Activated naive CD8-positive, alpha-beta T cell (primary cell): ENCODE measurements at regions not wholly inside any gene's neighbourhood (a gene's known extent, or its start where the extent isn't known, plus 50 kb on each side); places are given as distances from the start of the nearest gene placed in this dataset.

Experiments used
- H3K27ac Mint-ChIP-seq: one replicate; pipeline ENCODE4 v1.8.0; 2021; ENCODE audit warnings: mixed read lengths
- H3K27me3 Mint-ChIP-seq: one replicate; pipeline ENCODE4 v1.8.0; 2021; ENCODE audit warnings: mixed read lengths
- H3K36me3 Mint-ChIP-seq: one replicate; pipeline ENCODE4 v1.8.0; 2021; ENCODE audit warnings: mixed read lengths
- H3K4me1 Mint-ChIP-seq: one replicate; pipeline ENCODE4 v1.8.0; 2021; ENCODE audit warnings: low read depth, mixed read lengths
- H3K4me3 Mint-ChIP-seq: one replicate; pipeline ENCODE4 v1.8.0; 2021; ENCODE audit warnings: mild to moderate bottlenecking, mixed read lengths
- H3K9me3 Mint-ChIP-seq: one replicate; pipeline ENCODE4 v1.8.0; 2021; ENCODE audit warnings: low read depth, mixed read lengths

- Mint-ChIP-seq H3K4me1 (no peaks in the 10 kb centered on the region), H3K27ac (no peak overlapping the region), H3K36me3 (no peaks in the 10 kb centered on the region), H3K9me3 (no peaks in the 10 kb centered on the region), H3K27me3 (peaks cover 6% of the 10 kb centered on the region), H3K4me3 (no peak overlapping the region)
Measured at GRCh38 chr22:47995718-47996117, 1233.3 kb downstream of the TBC1D22A start.

- H3K36me3 Mint-ChIP-seq, result no peaks in the 10 kb centered on the region
- H3K4me1 Mint-ChIP-seq, result no peaks in the 10 kb centered on the region
- H3K27ac Mint-ChIP-seq, result no peak overlapping the region
- H3K4me3 Mint-ChIP-seq, result no peak overlapping the region
- peaks cover 6% of the 10 kb centered on the region for H3K27me3 Mint-ChIP-seq
- H3K9me3 Mint-ChIP-seq, result no peaks in the 10 kb centered on the region
Measured at GRCh38 chr22:47995264-47995627, 1232.8 kb downstream of the TBC1D22A start.

- Mint-ChIP-seq H3K9me3 (no peaks in the 10 kb centered on the region), H3K27ac (no peak overlapping the region), H3K4me3 (no peak overlapping the region), H3K36me3 (no peaks in the 10 kb centered on the region), H3K4me1 (no peaks in the 10 kb centered on the region), H3K27me3 (peaks cover 6% of the 10 kb centered on the region)
Measured at GRCh38 chr22:47994601-47995263, 1232.3 kb downstream of the TBC1D22A start.

- no peaks in the 10 kb centered on the region for H3K9me3 Mint-ChIP-seq
- peaks cover 6% of the 10 kb centered on the region for H3K27me3 Mint-ChIP-seq
- H3K27ac Mint-ChIP-seq, result no peak overlapping the region
- no peak overlapping the region for H3K4me3 Mint-ChIP-seq
- no peaks in the 10 kb centered on the region for H3K36me3 Mint-ChIP-seq
- no peaks in the 10 kb centered on the region for H3K4me1 Mint-ChIP-seq
Measured at GRCh38 chr22:47994045-47994444, 1231.6 kb downstream of the TBC1D22A start.

GRCh38 chr22:47990481-47990880 lies 1228.0 kb downstream of the TBC1D22A start:
- H3K27me3 Mint-ChIP-seq, result peaks cover 10% of the 10 kb centered on the region
- H3K9me3 Mint-ChIP-seq, result peaks cover 23% of the 10 kb centered on the region
- H3K27ac Mint-ChIP-seq, result no peak overlapping the region
- H3K36me3 Mint-ChIP-seq, result peaks cover 4% of the 10 kb centered on the region
- H3K4me3 Mint-ChIP-seq, result no peak overlapping the region
- no peaks in the 10 kb centered on the region for H3K4me1 Mint-ChIP-seq

- Mint-ChIP-seq H3K27ac (no peak overlapping the region), H3K4me3 (no peak overlapping the region), H3K4me1 (no peaks in the 10 kb centered on the region), H3K36me3 (peaks cover 4% of the 10 kb centered on the region), H3K9me3 (peaks cover 23% of the 10 kb centered on the region), H3K27me3 (peaks cover 10% of the 10 kb centered on the region)
Measured at GRCh38 chr22:47987885-47988515, 1225.5 kb downstream of the TBC1D22A start.

GRCh38 chr22:47976219-47976618 lies 1213.8 kb downstream of the TBC1D22A start:
- no peak overlapping the region for H3K27ac Mint-ChIP-seq

GRCh38 chr22:47967831-47968230 lies 1205.4 kb downstream of the TBC1D22A start:
- Mint-ChIP-seq H3K27ac (no peak overlapping the region), H3K4me1 (no peaks in the 10 kb centered on the region), H3K4me3 (no peak overlapping the region), H3K9me3 (no peaks in the 10 kb centered on the region), H3K27me3 (peaks cover 3% of the 10 kb centered on the region), H3K36me3 (no peaks in the 10 kb centered on the region)

More at GRCh38 chr22:47976219-47976618, 1213.8 kb downstream of the TBC1D22A start:
- peaks cover 13% of the 10 kb centered on the region for H3K9me3 Mint-ChIP-seq
- no peaks in the 10 kb centered on the region for H3K36me3 Mint-ChIP-seq
- H3K4me1 Mint-ChIP-seq, result no peaks in the 10 kb centered on the region
- no peak overlapping the region for H3K4me3 Mint-ChIP-seq
- no peaks in the 10 kb centered on the region for H3K27me3 Mint-ChIP-seq

- no peak overlapping the region for H3K27ac Mint-ChIP-seq
- no peak overlapping the region for H3K4me3 Mint-ChIP-seq
- H3K9me3 Mint-ChIP-seq, result no peaks in the 10 kb centered on the region
- H3K4me1 Mint-ChIP-seq, result no peaks in the 10 kb centered on the region
- peaks cover 3% of the 10 kb centered on the region for H3K27me3 Mint-ChIP-seq
- no peaks in the 10 kb centered on the region for H3K36me3 Mint-ChIP-seq
Measured at GRCh38 chr22:47966316-47966715, 1203.9 kb downstream of the TBC1D22A start.

GRCh38 chr22:47965896-47966295 lies 1203.4 kb downstream of the TBC1D22A start:
- Mint-ChIP-seq H3K27me3 (peaks cover 3% of the 10 kb centered on the region), H3K9me3 (no peaks in the 10 kb centered on the region), H3K36me3 (no peaks in the 10 kb centered on the region), H3K4me1 (no peaks in the 10 kb centered on the region), H3K27ac (no peak overlapping the region), H3K4me3 (no peak overlapping the region)

- Mint-ChIP-seq H3K9me3 (no peaks in the 10 kb centered on the region), H3K27me3 (peaks cover 3% of the 10 kb centered on the region), H3K27ac (no peak overlapping the region), H3K36me3 (no peaks in the 10 kb centered on the region), H3K4me3 (no peak overlapping the region), H3K4me1 (no peaks in the 10 kb centered on the region)
Measured at GRCh38 chr22:47965066-47965465, 1202.6 kb downstream of the TBC1D22A start.

- no peaks in the 10 kb centered on the region for H3K9me3 Mint-ChIP-seq
- no peak overlapping the region for H3K4me3 Mint-ChIP-seq
- H3K36me3 Mint-ChIP-seq, result no peaks in the 10 kb centered on the region
- H3K4me1 Mint-ChIP-seq, result no peaks in the 10 kb centered on the region
- H3K27ac Mint-ChIP-seq, result no peak overlapping the region
- H3K27me3 Mint-ChIP-seq, result peaks cover 3% of the 10 kb centered on the region
Measured at GRCh38 chr22:47963660-47964059, 1201.2 kb downstream of the TBC1D22A start.

- Mint-ChIP-seq H3K4me1 (no peaks in the 10 kb centered on the region), H3K4me3 (no peak overlapping the region), H3K36me3 (no peaks in the 10 kb centered on the region), H3K9me3 (peaks cover 3% of the 10 kb centered on the region), H3K27me3 (no peaks in the 10 kb centered on the region), H3K27ac (no peak overlapping the region)
Measured at GRCh38 chr22:47957649-47958048, 1195.2 kb downstream of the TBC1D22A start.

GRCh38 chr22:47954107-47954506 lies 1191.7 kb downstream of the TBC1D22A start:
- H3K4me1 Mint-ChIP-seq, result no peaks in the 10 kb centered on the region

GRCh38 chr22:47944941-47945340 lies 1182.5 kb downstream of the TBC1D22A start:
- no peak overlapping the region for H3K27ac Mint-ChIP-seq
- H3K4me3 Mint-ChIP-seq, result no peak overlapping the region
- H3K36me3 Mint-ChIP-seq, result no peaks in the 10 kb centered on the region
- H3K9me3 Mint-ChIP-seq, result no peaks in the 10 kb centered on the region
- H3K4me1 Mint-ChIP-seq, result no peaks in the 10 kb centered on the region
- peaks cover 3% of the 10 kb centered on the region for H3K27me3 Mint-ChIP-seq

More at GRCh38 chr22:47954107-47954506, 1191.7 kb downstream of the TBC1D22A start:
- H3K4me3 Mint-ChIP-seq, result no peak overlapping the region
- no peak overlapping the region for H3K27ac Mint-ChIP-seq
- H3K9me3 Mint-ChIP-seq, result peaks cover 9% of the 10 kb centered on the region
- H3K27me3 Mint-ChIP-seq, result peaks cover 10% of the 10 kb centered on the region
- no peaks in the 10 kb centered on the region for H3K36me3 Mint-ChIP-seq
